GM23248 (cell line): ENCODE measurements at regions not wholly inside any gene's neighbourhood (a gene's known extent, or its start where the extent isn't known, plus 50 kb on each side); places are given as distances from the start of the nearest gene placed in this dataset.

Experiments
- DNase-seq: peaks from one replicate; pipeline ENCODE4 v3.0.0-alpha.2; 2015
- H2AFZ ChIP-seq: fragments of 200-600 bp; sonication (generic); 2 replicates; pipeline ENCODE4 v1.6.1; 2016; ENCODE audit warnings: antibody characterized with exemption
- H3F3A ChIP-seq: fragments of 200-600 bp; sonication (generic); 2 replicates; pipeline ENCODE4 v1.6.1; 2016; ENCODE audit warnings: mild to moderate bottlenecking, antibody characterized with exemption, mixed run types; ENCODE audit not compliant: insufficient read depth
- H3K27ac ChIP-seq: fragments of 200-600 bp; sonication (generic); 2 replicates; pipeline ENCODE4 v1.5.1; 2016; ENCODE audit warnings: mild to moderate bottlenecking
- H3K27me3 ChIP-seq: fragments of 200-600 bp; sonication (generic); replicated peaks from 2 replicates; pipeline ENCODE4 v1.6.1; 2016; ENCODE audit warnings: mild to moderate bottlenecking; ENCODE audit not compliant: insufficient read depth
- H3K36me3 ChIP-seq: fragments of 200-600 bp; sonication (generic); 2 replicates; pipeline ENCODE4 v1.6.1; 2016; ENCODE audit warnings: low read depth, mild to moderate bottlenecking
- H3K4me1 ChIP-seq: fragments of 200-600 bp; sonication (generic); 2 replicates; pipeline ENCODE4 v1.6.1; 2016; ENCODE audit warnings: mild to moderate bottlenecking; ENCODE audit not compliant: insufficient read depth
- H3K4me2 ChIP-seq: fragments of 200-600 bp; sonication (generic); one replicate; pipeline ENCODE4 v1.6.1; 2016; ENCODE audit warnings: mild to moderate bottlenecking; ENCODE audit not compliant: unreplicated experiment
- H3K4me3 ChIP-seq: fragments of 200-600 bp; sonication (generic); 2 replicates; pipeline ENCODE4 v1.5.1; 2016; ENCODE audit warnings: mild to moderate bottlenecking
- H3K79me2 ChIP-seq: fragments of 200-600 bp; sonication (generic); 2 replicates; pipeline ENCODE4 v1.6.1; 2016; ENCODE audit warnings: mild to moderate bottlenecking; ENCODE audit not compliant: insufficient read depth
- H3K9ac ChIP-seq: fragments of 200-600 bp; sonication (generic); 2 replicates; pipeline ENCODE4 v1.6.1; 2016; ENCODE audit warnings: mild to moderate bottlenecking
- H3K9me2 ChIP-seq: fragments of 200-600 bp; sonication (generic); 2 replicates; pipeline ENCODE4 v1.6.1; 2016; ENCODE audit warnings: mixed run types, mild to moderate bottlenecking, moderate library complexity; ENCODE audit not compliant: insufficient read depth
- H3K9me3 ChIP-seq: fragments of 200-600 bp; sonication (generic); one replicate; pipeline ENCODE4 v1.6.1; 2017; ENCODE audit warnings: low read depth
- H4K20me1 ChIP-seq: fragments of 200-600 bp; sonication (generic); 2 replicates; pipeline ENCODE4 v1.6.0; 2016; ENCODE audit not compliant: insufficient read depth
- EZH2 ChIP-seq: fragments of 200-600 bp; sonication (generic); IDR thresholded peaks from 2 replicates; pipeline ENCODE4 v1.6.1; 2018; ENCODE audit warnings: antibody characterized with exemption, mild to moderate bottlenecking; ENCODE audit not compliant: insufficient read depth, poor library complexity, severe bottlenecking
- EZH2phosphoT487 ChIP-seq: fragments of 200-600 bp; sonication (generic); IDR thresholded peaks from 2 replicates; pipeline ENCODE4 v1.6.1; 2018; ENCODE audit warnings: antibody characterized with exemption, moderate library complexity, mild to moderate bottlenecking, low read depth; ENCODE audit not compliant: insufficient read depth
- WGBS, 2 experiments: methylation state at CpG; one replicate each; pipeline ENCODE4 v1.1.6; 2015 to 2017; ENCODE audit warnings: low lambda C conversion rate in 2 of 2, low coverage in 1 of 2; ENCODE audit errors: missing lambda C conversion rate in 2 of 2; 5-methylcytosine and 5-hydroxymethylcytosine counted together
- in situ Hi-C: fragments of 300-500 bp; cut with MboI; formaldehyde crosslinking; loops from 2 replicates; pipeline ENCODE4 v1.15.0; 2020

GRCh38 chr6:130671119-130671518 lies 156.1 kb upstream of the SMLR1 start:
- Histone ChIP-seq H3K79me2 (no peaks in the 10 kb centered on the region), H4K20me1 (no peaks in the 10 kb centered on the region), H3K27ac (no peak overlapping the region), H3K4me2 (peak overlapping the region; percentile 16), H3K27me3 (no peaks in the 10 kb centered on the region), H3K4me3 (no peak overlapping the region), H2AFZ (peak overlapping the region; percentile 78), H3F3A (peaks cover 4% of the 10 kb centered on the region; the same call in 1 of the 2 replicates), H3K9ac (peak overlapping the region; percentile 12; the same call in 1 of the 2 replicates), H3K9me3 (no peaks in the 10 kb centered on the region), H3K9me2 (no peaks in the 10 kb centered on the region), H3K36me3 (no peaks in the 10 kb centered on the region), H3K4me1 (peaks cover 20% of the 10 kb centered on the region)
- TF ChIP-seq EZH2 (no peak), EZH2phosphoT487 (no peak)
- DNase-seq: peak; percentile 22
- 16 to 17% methylated on average over 2 of the region's 2 CpGs for WGBS, 2 experiments
- in situ Hi-C loops: no loop called here

DNA sequence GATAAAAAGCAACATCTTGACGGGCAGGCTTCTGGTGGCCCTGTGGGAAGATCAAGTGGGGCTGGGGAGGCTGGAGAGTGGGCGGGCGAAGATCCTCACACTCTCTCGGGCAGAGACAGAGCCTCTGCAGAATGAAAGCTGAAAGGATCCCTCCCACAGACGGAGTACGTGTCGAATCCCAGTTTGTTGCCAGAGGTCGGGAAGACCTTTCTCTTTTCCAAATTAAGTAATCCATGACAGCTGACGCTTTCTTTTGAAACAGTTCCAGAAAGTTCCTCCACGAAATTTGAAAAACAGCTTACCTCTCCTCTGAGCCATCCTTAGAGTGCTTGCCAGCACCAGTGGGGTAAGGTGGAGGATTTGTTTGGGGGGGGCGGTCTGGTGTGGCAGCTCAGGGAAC lies 155.6 kb upstream of the SMLR1 start:
- Histone ChIP-seq H3K4me3 (no peak overlapping the region), H3K27me3 (no peaks in the 10 kb centered on the region), H3K79me2 (no peaks in the 10 kb centered on the region), H3K4me2 (peak overlapping the region; percentile 16), H3K27ac (no peak overlapping the region), H3K4me1 (peaks cover 20% of the 10 kb centered on the region), H3K36me3 (no peaks in the 10 kb centered on the region), H3K9ac (peak overlapping the region; percentile 12; the same call in 1 of the 2 replicates), H3K9me3 (no peaks in the 10 kb centered on the region), H2AFZ (peak overlapping the region; percentile 78), H3F3A (peaks cover 4% of the 10 kb centered on the region; the same call in 1 of the 2 replicates), H3K9me2 (no peaks in the 10 kb centered on the region), H4K20me1 (no peaks in the 10 kb centered on the region)
- TF ChIP-seq EZH2phosphoT487 (no peak), EZH2 (no peak)
- in situ Hi-C loops: no loop called here
- WGBS, 2 experiments: 32 to 34% methylated on average over 11 of the region's 11 CpGs
- peak; percentile 26 for DNase-seq

GRCh38 chr6:130672153-130672552 lies 155.1 kb upstream of the SMLR1 start:
- 87 to 88% methylated on average over 6 of the region's 6 CpGs for WGBS, 2 experiments

GRCh38 chr6:130674604-130675003 lies 152.6 kb upstream of the SMLR1 start:
- Histone ChIP-seq H2AFZ (no peak overlapping the region), H3K4me3 (no peak overlapping the region), H3K79me2 (no peaks in the 10 kb centered on the region), H3F3A (peaks cover 14% of the 10 kb centered on the region), H3K9me3 (no peaks in the 10 kb centered on the region), H3K27ac (no peak overlapping the region), H3K9ac (no peak overlapping the region), H3K4me1 (peaks cover 24% of the 10 kb centered on the region), H3K27me3 (no peaks in the 10 kb centered on the region), H3K9me2 (no peaks in the 10 kb centered on the region), H4K20me1 (no peaks in the 10 kb centered on the region), H3K36me3 (no peaks in the 10 kb centered on the region), H3K4me2 (no peak overlapping the region)
- in situ Hi-C loops: no loop called here
- peak; percentile 42 for DNase-seq
- TF ChIP-seq EZH2: no peak
- TF ChIP-seq EZH2phosphoT487: no peak

More at GRCh38 chr6:130672153-130672552, 155.1 kb upstream of the SMLR1 start:
- H3K79me2 ChIP-seq: no peaks in the 10 kb centered on the region
- no peaks in the 10 kb centered on the region for H4K20me1 ChIP-seq
- H3K36me3 ChIP-seq: no peaks in the 10 kb centered on the region
- H3K9me3 ChIP-seq: no peaks in the 10 kb centered on the region
- no peak overlapping the region for H3K4me2 ChIP-seq
- no peak overlapping the region for H3K27ac ChIP-seq
- no peaks in the 10 kb centered on the region for H3K27me3 ChIP-seq
- H2AFZ ChIP-seq: no peak overlapping the region
- in situ Hi-C loops: no loop called here
- H3K4me1 ChIP-seq: peaks cover 20% of the 10 kb centered on the region
- no peaks in the 10 kb centered on the region for H3K9me2 ChIP-seq
- H3K9ac ChIP-seq: no peak overlapping the region
- no peak for DNase-seq
- H3K4me3 ChIP-seq: no peak overlapping the region
- peaks cover 4% of the 10 kb centered on the region; the same call in 1 of the 2 replicates for H3F3A ChIP-seq
- no peak for TF ChIP-seq EZH2phosphoT487
- no peak for TF ChIP-seq EZH2

GRCh38 chr6:130675072-130675471 lies 152.1 kb upstream of the SMLR1 start:
- H3K36me3 ChIP-seq: no peaks in the 10 kb centered on the region
- no peak overlapping the region for H3K9ac ChIP-seq
- no peak overlapping the region for H3K4me3 ChIP-seq
- H4K20me1 ChIP-seq: no peaks in the 10 kb centered on the region
- TF ChIP-seq EZH2phosphoT487: no peak
- no peak for TF ChIP-seq EZH2
- peaks cover 19% of the 10 kb centered on the region for H3F3A ChIP-seq
- H3K79me2 ChIP-seq: no peaks in the 10 kb centered on the region
- 45 to 59% methylated on average over 3 of the region's 3 CpGs for WGBS, 2 experiments
- H3K4me1 ChIP-seq: peaks cover 29% of the 10 kb centered on the region
- H3K4me2 ChIP-seq: no peak overlapping the region
- no peaks in the 10 kb centered on the region for H3K9me3 ChIP-seq
- peak; percentile 61 for DNase-seq
- no peaks in the 10 kb centered on the region for H3K9me2 ChIP-seq
- in situ Hi-C loops: no loop called here
- H3K27me3 ChIP-seq: no peaks in the 10 kb centered on the region
- no peak overlapping the region for H2AFZ ChIP-seq
- H3K27ac ChIP-seq: no peak overlapping the region
